ENCODE measurements at regions not wholly inside any gene's neighbourhood (a gene's known extent, or its start where the extent isn't known, plus 50 kb on each side); places are given as distances from the start of the nearest gene placed in this dataset.
A peak's percentile ranks its signal among the peaks of the same experiment; 100 is the strongest.

DNA sequence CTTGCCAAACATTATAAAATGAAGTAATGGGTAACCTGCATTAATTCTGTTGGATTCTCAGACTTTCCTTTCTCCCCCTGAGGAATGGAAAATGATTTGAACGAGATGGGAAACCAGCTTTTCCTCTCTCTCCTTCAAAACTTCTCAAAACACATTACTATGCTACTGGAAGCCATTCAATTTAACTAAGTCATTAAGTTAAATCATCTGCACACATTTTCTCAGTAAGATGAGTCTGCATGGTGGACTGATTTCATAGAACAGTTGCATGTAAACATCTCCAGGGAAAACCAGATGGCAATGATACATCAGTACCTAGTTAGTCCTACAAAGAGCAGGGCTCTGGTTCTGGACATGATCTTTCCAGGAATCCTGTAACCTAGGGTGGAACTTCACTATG is 59.9 kb downstream of the BMP4 start:
- Histone ChIP-seq H3K36me3 (ENCODE audit: control insufficient read depth in 1 of 2, insufficient read depth in 2 of 2, low read length in 1 of 2) (no peaks in the 10 kb centered on the region), H3K9me3 (ENCODE audit: control insufficient read depth, low read length) (no peaks in the 10 kb centered on the region), H3K27ac (ENCODE audit: low read depth in 1 of 2, low read length in 2 of 2) (no peak overlapping the region), H3K4me1 (ENCODE audit: control insufficient read depth in 1 of 2, insufficient read depth in 2 of 2, low read length in 2 of 2) (no peaks in the 10 kb centered on the region), H3K4me3 (ENCODE audit: low read length in 2 of 2) (no peak overlapping the region), H3K27me3 (ENCODE audit: control insufficient read depth in 1 of 2, insufficient read depth in 2 of 2, low read length in 1 of 2) (no peaks in the 10 kb centered on the region)
- intact Hi-C loops (cut with DNase I): no loop called here
- no peak for ATAC-seq (ENCODE audit: low FRiP score)
- WGBS, 2 donors: 43 to 75% methylated on average over 1 of the region's 1 CpG
- DNase-seq: no peak

DNA sequence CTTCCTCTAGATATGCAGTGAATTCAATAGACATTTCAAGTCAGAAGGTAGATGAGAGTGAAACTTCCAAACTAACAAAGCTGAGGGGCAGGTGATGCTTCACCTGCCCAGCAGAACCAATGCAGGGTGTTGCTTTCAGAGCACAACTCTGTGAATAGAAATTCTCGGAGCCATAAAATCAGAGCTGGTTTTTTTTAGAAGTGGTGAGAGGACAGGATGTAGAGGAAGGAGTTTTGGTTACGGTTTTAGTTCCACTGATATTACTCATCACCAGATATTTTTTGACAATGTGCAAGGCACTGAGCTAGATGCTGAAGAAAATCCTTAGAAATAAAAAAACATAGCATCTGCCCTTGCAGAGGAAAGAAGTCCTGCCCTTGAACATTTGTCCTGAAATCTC is 62.2 kb downstream of the BMP4 start:
- intact Hi-C loops (cut with DNase I): no loop called here
- ATAC-seq (ENCODE audit: low FRiP score): no peak

DNA sequence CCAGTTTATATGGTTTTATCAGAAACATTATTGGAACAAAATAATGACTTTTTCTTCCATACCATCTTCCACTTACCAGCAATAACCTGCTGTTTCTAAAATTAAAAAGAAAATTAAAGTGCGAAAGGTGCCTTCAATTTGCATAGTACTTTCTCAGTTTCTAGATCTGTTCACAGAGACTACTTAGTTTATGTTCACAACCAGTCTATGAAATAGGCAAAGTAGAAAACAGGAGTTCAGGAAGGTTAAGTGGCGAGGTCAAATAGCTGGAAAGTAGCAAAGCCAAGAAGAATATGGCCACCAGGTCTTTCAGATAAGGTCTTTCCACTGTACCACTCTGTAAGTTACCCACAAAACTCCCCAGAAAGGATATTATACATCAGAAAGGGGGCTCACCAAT is 63.3 kb downstream of the BMP4 start:
- intact Hi-C loops (cut with DNase I): no loop called here
- 98 to 99% methylated on average over 2 of the region's 2 CpGs for WGBS, 2 donors

More for the DNA sequence above, 62.2 kb downstream of the BMP4 start:
- no peak overlapping the region for H3K27ac ChIP-seq (ENCODE audit: low read depth in 1 of 2, low read length in 2 of 2)
- H3K4me1 ChIP-seq (ENCODE audit: control insufficient read depth in 1 of 2, insufficient read depth in 2 of 2, low read length in 2 of 2): no peaks in the 10 kb centered on the region
- 11 to 15% methylated on average over 2 of the region's 2 CpGs for WGBS, 2 donors
- H3K9me3 ChIP-seq (ENCODE audit: control insufficient read depth, low read length): no peaks in the 10 kb centered on the region
- H3K27me3 ChIP-seq (ENCODE audit: control insufficient read depth in 1 of 2, insufficient read depth in 2 of 2, low read length in 1 of 2): no peaks in the 10 kb centered on the region
- no peaks in the 10 kb centered on the region for H3K36me3 ChIP-seq (ENCODE audit: control insufficient read depth in 1 of 2, insufficient read depth in 2 of 2, low read length in 1 of 2)
- H3K4me3 ChIP-seq (ENCODE audit: low read length in 2 of 2): no peak overlapping the region
- no peak for DNase-seq

DNA sequence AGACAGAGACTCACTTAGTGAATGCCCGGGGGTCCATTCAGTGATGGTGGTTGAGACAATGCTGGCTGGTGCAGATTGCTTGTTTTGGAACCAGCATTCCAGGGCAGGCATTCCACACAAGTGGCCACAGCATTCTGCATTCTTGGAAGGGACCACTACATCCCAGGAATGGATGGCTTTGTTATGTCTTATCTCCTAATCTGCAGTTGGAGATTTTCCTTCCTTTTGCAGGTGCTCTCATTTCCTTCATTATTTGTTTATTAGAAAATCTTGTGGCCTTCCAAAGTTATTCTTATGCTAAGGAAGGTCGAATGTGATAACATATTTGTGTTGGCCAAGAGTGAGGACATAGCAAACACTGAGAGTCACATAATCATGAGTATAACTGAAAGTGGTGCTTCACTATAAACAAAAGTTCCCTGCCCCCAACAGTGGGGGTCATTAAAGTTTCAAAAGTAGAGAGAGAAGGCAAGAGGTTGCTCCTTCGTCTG is 66.0 kb downstream of the BMP4 start:
- ATAC-seq (ENCODE audit: low FRiP score) (peak; percentile 41), DNase-seq (no peak)
- Histone ChIP-seq H3K27me3 (ENCODE audit: control insufficient read depth in 1 of 2, insufficient read depth in 2 of 2, low read length in 1 of 2) (no peaks in the 10 kb centered on the region), H3K4me1 (ENCODE audit: control insufficient read depth in 1 of 2, insufficient read depth in 2 of 2, low read length in 2 of 2) (no peaks in the 10 kb centered on the region), H3K27ac (ENCODE audit: low read depth in 1 of 2, low read length in 2 of 2) (no peak overlapping the region), H3K9me3 (ENCODE audit: control insufficient read depth, low read length) (no peaks in the 10 kb centered on the region), H3K36me3 (ENCODE audit: control insufficient read depth in 1 of 2, insufficient read depth in 2 of 2, low read length in 1 of 2) (no peaks in the 10 kb centered on the region), H3K4me3 (ENCODE audit: low read length in 2 of 2) (no peak overlapping the region)
- intact Hi-C loops (cut with DNase I): no loop called here
- WGBS, 2 donors: 11% methylated on average over 3 of the region's 3 CpGs

More for the DNA sequence above, 63.3 kb downstream of the BMP4 start:
- no peaks in the 10 kb centered on the region for H3K36me3 ChIP-seq (ENCODE audit: control insufficient read depth in 1 of 2, insufficient read depth in 2 of 2, low read length in 1 of 2)
- no peak overlapping the region for H3K4me3 ChIP-seq (ENCODE audit: low read length in 2 of 2)
- H3K9me3 ChIP-seq (ENCODE audit: control insufficient read depth, low read length): no peaks in the 10 kb centered on the region
- no peaks in the 10 kb centered on the region for H3K4me1 ChIP-seq (ENCODE audit: control insufficient read depth in 1 of 2, insufficient read depth in 2 of 2, low read length in 2 of 2)
- H3K27me3 ChIP-seq (ENCODE audit: control insufficient read depth in 1 of 2, insufficient read depth in 2 of 2, low read length in 1 of 2): no peaks in the 10 kb centered on the region
- DNase-seq (no peak), ATAC-seq (ENCODE audit: low FRiP score) (no peak)
- H3K27ac ChIP-seq (ENCODE audit: low read depth in 1 of 2, low read length in 2 of 2): no peak overlapping the region

DNA sequence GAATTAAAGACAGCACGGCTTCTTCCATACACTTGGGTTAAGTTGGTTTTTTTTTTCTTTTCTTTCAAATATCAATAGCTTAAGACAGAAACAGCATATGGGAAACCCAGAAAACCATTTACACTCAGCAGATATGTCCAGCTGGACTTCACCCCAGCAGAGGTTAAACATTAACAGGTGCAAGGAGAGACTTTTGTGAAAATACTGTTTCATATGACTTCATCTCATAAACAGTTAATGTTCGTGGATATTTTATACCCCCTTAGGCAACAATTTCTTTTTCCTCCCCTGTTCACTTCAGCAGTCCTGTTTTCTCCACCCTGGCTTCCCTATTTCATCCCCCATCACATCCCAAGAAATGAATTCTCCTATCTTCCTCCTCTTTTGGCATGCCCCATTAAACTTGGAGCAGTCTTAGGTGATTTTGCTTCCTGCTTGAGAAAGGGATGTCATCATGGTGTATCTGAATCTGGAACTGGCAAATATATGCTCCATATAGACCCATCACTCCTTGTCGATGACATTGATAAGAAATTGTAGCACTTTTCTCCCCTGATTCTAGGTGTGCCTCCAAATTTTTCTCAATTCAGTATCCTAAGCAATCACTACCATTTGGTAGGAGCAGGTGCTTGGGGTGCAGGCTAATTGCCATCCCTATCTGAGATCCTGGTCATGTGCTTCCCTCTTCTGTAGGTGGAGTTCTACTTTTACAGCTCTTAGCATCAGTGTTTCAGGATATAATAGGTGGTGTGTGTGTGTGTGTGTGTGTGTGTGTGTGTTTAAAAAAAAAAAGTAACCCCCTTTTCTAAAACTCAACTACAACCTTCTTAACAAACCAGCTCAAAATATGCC is 67.9 kb downstream of the BMP4 start:
- no peak overlapping the region for H3K4me3 ChIP-seq (ENCODE audit: low read length in 2 of 2)
- H3K27ac ChIP-seq (ENCODE audit: low read depth in 1 of 2, low read length in 2 of 2): no peak overlapping the region
- H3K36me3 ChIP-seq (ENCODE audit: control insufficient read depth in 1 of 2, insufficient read depth in 2 of 2, low read length in 1 of 2): no peaks in the 10 kb centered on the region
- no peaks in the 10 kb centered on the region for H3K9me3 ChIP-seq (ENCODE audit: control insufficient read depth, low read length)
- intact Hi-C loops (cut with DNase I): no loop called here
- H3K4me1 ChIP-seq (ENCODE audit: control insufficient read depth in 1 of 2, insufficient read depth in 2 of 2, low read length in 2 of 2): no peaks in the 10 kb centered on the region
- DNase-seq (no peak), ATAC-seq (ENCODE audit: low FRiP score) (no peak)
- H3K27me3 ChIP-seq (ENCODE audit: control insufficient read depth in 1 of 2, insufficient read depth in 2 of 2, low read length in 1 of 2): no peaks in the 10 kb centered on the region
- WGBS, 2 donors: 90% methylated on average over 3 of the region's 3 CpGs

DNA sequence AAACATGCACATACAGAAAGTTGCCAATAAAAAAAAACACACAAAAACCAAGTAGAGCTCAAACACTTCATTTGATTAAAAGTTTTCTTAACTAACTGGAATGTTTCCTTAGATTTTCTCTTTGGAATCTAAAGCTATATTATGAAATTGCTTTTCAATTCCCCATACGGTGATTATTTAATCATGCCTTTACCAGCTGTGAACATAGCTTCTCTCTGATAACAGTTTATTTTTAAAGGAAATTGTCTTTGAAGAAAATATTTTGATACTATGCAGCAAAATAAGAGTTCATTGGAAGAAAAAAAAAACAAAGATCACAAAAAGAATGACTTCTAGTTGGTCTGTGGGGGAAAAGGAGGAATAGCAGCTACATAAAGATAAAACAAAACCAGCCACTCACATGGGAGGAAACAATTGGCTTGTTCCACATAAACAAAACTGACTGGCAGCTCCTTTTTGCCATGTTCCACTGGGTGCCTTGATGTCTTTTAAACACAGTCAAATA is 71.4 kb downstream of the BMP4 start:
- Histone ChIP-seq H3K4me3 (ENCODE audit: low read length in 2 of 2) (no peak overlapping the region), H3K27me3 (ENCODE audit: control insufficient read depth in 1 of 2, insufficient read depth in 2 of 2, low read length in 1 of 2) (no peaks in the 10 kb centered on the region), H3K9me3 (ENCODE audit: control insufficient read depth, low read length) (no peaks in the 10 kb centered on the region), H3K27ac (ENCODE audit: low read depth in 1 of 2, low read length in 2 of 2) (no peak overlapping the region), H3K4me1 (ENCODE audit: control insufficient read depth in 1 of 2, insufficient read depth in 2 of 2, low read length in 2 of 2) (no peaks in the 10 kb centered on the region), H3K36me3 (ENCODE audit: control insufficient read depth in 1 of 2, insufficient read depth in 2 of 2, low read length in 1 of 2) (no peaks in the 10 kb centered on the region)
- intact Hi-C loops (cut with DNase I): no loop called here
- WGBS, 2 donors: 18 to 24% methylated on average over 1 of the region's 1 CpG
- DNase-seq: no peak
- no peak for ATAC-seq (ENCODE audit: low FRiP score)

DNA sequence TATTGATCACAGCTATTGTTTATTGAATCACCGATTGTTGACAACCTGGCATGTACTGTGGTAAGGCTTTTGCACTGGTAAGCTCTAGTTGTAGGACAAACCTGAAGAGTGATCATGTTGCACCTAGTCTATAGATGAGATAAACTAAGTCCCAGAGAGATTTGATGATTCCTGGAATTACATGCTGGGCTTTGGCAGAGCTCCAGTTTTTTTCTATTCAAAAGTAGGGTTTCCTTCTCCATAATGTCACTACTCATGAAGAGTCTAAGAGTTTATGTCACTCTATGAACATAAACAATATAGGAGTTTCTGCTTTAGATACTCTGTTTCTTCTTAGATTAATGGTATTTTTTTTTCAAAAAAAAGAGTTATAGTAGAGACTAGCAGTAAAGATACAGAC is 72.0 kb downstream of the BMP4 start:
- intact Hi-C loops (cut with DNase I): no loop called here
- ATAC-seq (ENCODE audit: low FRiP score): no peak
- 97 to 100% methylated on average over 1 of the region's 1 CpG for WGBS, 2 donors
- no peaks in the 10 kb centered on the region for H3K27me3 ChIP-seq (ENCODE audit: control insufficient read depth in 1 of 2, insufficient read depth in 2 of 2, low read length in 1 of 2)
- DNase-seq: no peak
- no peaks in the 10 kb centered on the region for H3K36me3 ChIP-seq (ENCODE audit: control insufficient read depth in 1 of 2, insufficient read depth in 2 of 2, low read length in 1 of 2)
- no peaks in the 10 kb centered on the region for H3K4me1 ChIP-seq (ENCODE audit: control insufficient read depth in 1 of 2, insufficient read depth in 2 of 2, low read length in 2 of 2)
- H3K4me3 ChIP-seq (ENCODE audit: low read length in 2 of 2): no peak overlapping the region
- H3K27ac ChIP-seq (ENCODE audit: low read depth in 1 of 2, low read length in 2 of 2): no peak overlapping the region
- H3K9me3 ChIP-seq (ENCODE audit: control insufficient read depth, low read length): no peaks in the 10 kb centered on the region

DNA sequence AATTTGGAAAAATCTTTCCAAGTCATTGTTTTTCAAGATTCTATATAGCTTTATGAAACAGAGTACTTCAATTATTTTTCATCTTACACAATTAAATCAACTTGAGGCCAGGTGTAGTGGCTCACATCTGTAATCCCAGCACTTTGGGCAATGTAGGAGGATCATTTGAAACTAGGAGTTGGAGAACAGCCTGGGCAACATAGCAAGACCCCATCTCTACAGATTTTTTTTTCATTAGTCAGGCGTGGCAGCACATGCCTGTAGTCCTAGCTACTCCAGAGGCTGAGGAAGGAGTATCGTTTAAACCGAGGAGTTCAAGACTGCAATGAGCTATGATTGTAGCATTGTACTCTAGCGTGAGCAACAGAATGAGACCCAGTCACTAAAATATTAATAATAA is 72.9 kb downstream of the BMP4 start:
- Histone ChIP-seq H3K4me3 (ENCODE audit: low read length in 2 of 2) (no peak overlapping the region), H3K4me1 (ENCODE audit: control insufficient read depth in 1 of 2, insufficient read depth in 2 of 2, low read length in 2 of 2) (no peaks in the 10 kb centered on the region), H3K36me3 (ENCODE audit: control insufficient read depth in 1 of 2, insufficient read depth in 2 of 2, low read length in 1 of 2) (no peaks in the 10 kb centered on the region), H3K9me3 (ENCODE audit: control insufficient read depth, low read length) (no peaks in the 10 kb centered on the region), H3K27me3 (ENCODE audit: control insufficient read depth in 1 of 2, insufficient read depth in 2 of 2, low read length in 1 of 2) (no peaks in the 10 kb centered on the region), H3K27ac (ENCODE audit: low read depth in 1 of 2, low read length in 2 of 2) (no peak overlapping the region)
- WGBS, 2 donors: 97 to 98% methylated on average over 4 of the region's 4 CpGs
- intact Hi-C loops (cut with DNase I): no loop called here
- no peak for ATAC-seq (ENCODE audit: low FRiP score)
- DNase-seq: no peak

DNA sequence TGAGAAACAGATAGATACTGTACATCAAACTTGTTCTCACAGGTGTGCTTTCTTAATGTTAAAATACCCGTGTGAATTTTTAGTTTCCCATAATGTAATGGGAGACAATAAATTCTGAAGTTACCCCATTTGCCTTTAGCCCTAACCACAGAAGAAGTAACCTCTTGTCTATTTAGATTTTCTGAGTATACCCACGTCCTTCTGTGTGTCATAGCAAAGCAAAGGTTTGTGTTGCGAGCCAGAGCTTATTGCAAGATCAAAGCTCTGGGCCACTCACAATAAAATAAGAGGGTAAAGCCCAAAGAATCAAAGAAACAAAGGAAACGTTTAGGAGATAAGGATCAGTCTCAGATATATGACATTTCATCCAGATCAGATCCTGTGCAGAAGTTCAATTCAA is 73.9 kb downstream of the BMP4 start:
- H3K4me3 ChIP-seq (ENCODE audit: low read length in 2 of 2): no peak overlapping the region
- H3K27me3 ChIP-seq (ENCODE audit: control insufficient read depth in 1 of 2, insufficient read depth in 2 of 2, low read length in 1 of 2): no peaks in the 10 kb centered on the region
- no peaks in the 10 kb centered on the region for H3K4me1 ChIP-seq (ENCODE audit: control insufficient read depth in 1 of 2, insufficient read depth in 2 of 2, low read length in 2 of 2)
- no peaks in the 10 kb centered on the region for H3K9me3 ChIP-seq (ENCODE audit: control insufficient read depth, low read length)
- no peak overlapping the region for H3K27ac ChIP-seq (ENCODE audit: low read depth in 1 of 2, low read length in 2 of 2)
- intact Hi-C loops (cut with DNase I): no loop called here
- H3K36me3 ChIP-seq (ENCODE audit: control insufficient read depth in 1 of 2, insufficient read depth in 2 of 2, low read length in 1 of 2): no peaks in the 10 kb centered on the region
- WGBS, 2 donors: 76 to 83% methylated on average over 4 of the region's 4 CpGs
- DNase-seq: no peak
- no peak for ATAC-seq (ENCODE audit: low FRiP score)

Data from aorta (tissue), 5 donors.